Left lung (tissue), 4 donors: ENCODE measurements at regions not wholly inside any gene's neighbourhood (a gene's known extent, or its start where the extent isn't known, plus 50 kb on each side); places are given as distances from the start of the nearest gene placed in this dataset.
A peak's percentile ranks its signal among the peaks of the same experiment; 100 is the strongest.

Source experiments
- ATAC-seq: fragments of 200-7000 bp; cut with Tn5 transposase; one replicate; pipeline ENCODE4 v1.9.1; 2020; ENCODE audit warnings: moderate library complexity
- DNase-seq, 4 donors: peaks; one replicate each; pipeline ENCODE4 v3.0.0-alpha.2; 2013 to 2020
- H3K27ac ChIP-seq, 2 donors: fragments of 200-600 bp; sonication (generic) in 1 of 2; one replicate each; pipeline versions ENCODE4 v1.5.0 to v1.8.0; 2020 to 2021
- H3K27me3 ChIP-seq, 2 donors: fragments of 200-600 bp; sonication (generic) in 1 of 2; one replicate each; pipeline versions ENCODE4 v1.5.0 to v1.8.0; 2020 to 2021
- H3K36me3 ChIP-seq, 2 donors: fragments of 200-600 bp; sonication (generic) in 1 of 2; one replicate each; pipeline versions ENCODE4 v1.5.0 to v1.8.0; 2020 to 2021
- H3K4me1 ChIP-seq, 2 donors: fragments of 200-600 bp; one replicate each; pipeline ENCODE4 v1.8.0; 2021
- H3K4me3 ChIP-seq, 2 donors: fragments of 200-600 bp; sonication (generic) in 1 of 2; one replicate each; pipeline versions ENCODE4 v1.5.0 to v1.8.0; 2020 to 2021; ENCODE audit warnings: mild to moderate bottlenecking in 1 of 2
- H3K9me3 ChIP-seq, 2 donors: fragments of 200-600 bp; sonication (generic) in 1 of 2; one replicate each; pipeline versions ENCODE4 v1.5.0 to v1.8.0; 2020 to 2021
- CTCF ChIP-seq, 2 donors: fragments of 200-600 bp; sonication (generic) in 1 of 2; IDR thresholded peaks; one replicate each; pipeline versions ENCODE4 v1.5.0 to v1.8.0; 2021; ENCODE audit warnings: antibody characterized with exemption in 2 of 2
- intact Hi-C, 2 donors: fragments of 100-400 bp; cut with DNase I; formaldehyde crosslinking; loops; one replicate each; pipeline versions ENCODE4 v1.11.2 to v1.14.2; 2022
- donor health status: DM: no; HTN: yes; CAD: no.
- donor health status: DM: no; HTN: no; CAD: no.

DNA sequence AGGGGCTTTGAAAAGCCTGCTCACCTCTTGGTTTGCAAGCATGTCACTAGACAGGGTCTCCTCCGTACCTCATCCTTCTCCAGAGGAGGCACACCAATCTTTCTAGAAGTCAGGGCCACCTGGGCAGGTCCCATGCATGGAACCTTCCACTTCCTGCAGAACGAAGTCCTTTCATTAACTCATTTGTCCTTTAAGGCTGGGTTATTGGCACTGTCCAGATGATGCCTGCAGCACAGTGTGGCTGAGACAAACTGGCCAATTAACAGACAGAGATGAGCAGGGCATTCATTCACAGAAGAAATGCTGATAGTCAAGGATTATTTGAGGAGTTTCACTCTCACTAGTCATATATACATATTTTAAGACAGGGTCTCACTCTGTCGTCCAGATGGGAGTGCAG is 245.3 kb downstream of the TFCP2L1 start:
- Histone ChIP-seq H3K36me3 (no peaks in the 10 kb centered on the region), H3K27me3 (peaks cover 0 to 46% of the 10 kb centered on the region in 2 donors), H3K4me1 (no peaks in the 10 kb centered on the region), H3K27ac (no peak overlapping the region), H3K9me3 (no peaks in the 10 kb centered on the region), H3K4me3 (no peak overlapping the region)
- no peak for TF ChIP-seq CTCF (IDR thresholded peaks at IDR 0.05)
- ATAC-seq (no peak), DNase-seq (no peak)
- intact Hi-C loops, result no loop called here

DNA sequence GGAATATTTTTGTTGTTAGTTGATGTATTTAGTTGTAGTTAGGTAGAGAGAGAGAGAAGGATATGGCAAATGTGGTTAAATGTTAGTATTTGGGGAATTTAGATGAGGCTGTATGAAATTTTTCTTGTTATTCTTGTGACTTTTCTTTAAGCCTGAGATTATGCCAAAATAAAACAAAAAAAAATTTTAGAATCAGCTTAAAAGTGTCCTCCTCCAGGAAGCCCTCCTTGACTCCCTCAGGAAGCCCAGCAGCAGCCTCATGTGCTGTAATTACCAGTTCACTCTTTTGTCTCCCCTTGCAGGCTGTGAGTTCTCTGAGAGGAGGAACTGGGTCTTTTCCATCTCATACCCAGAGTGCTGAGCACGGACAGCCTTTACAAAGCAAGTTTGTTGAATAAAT is 243.5 kb downstream of the TFCP2L1 start:
- Histone ChIP-seq H3K27me3 (peaks cover 0 to 51% of the 10 kb centered on the region in 2 donors), H3K36me3 (no peaks in the 10 kb centered on the region), H3K4me1 (no peaks in the 10 kb centered on the region), H3K4me3 (no peak overlapping the region), H3K9me3 (no peaks in the 10 kb centered on the region), H3K27ac (no peak overlapping the region)
- ATAC-seq (no peak), DNase-seq (no peak)
- intact Hi-C loops, result no loop called here
- TF ChIP-seq CTCF (IDR thresholded peaks at IDR 0.05), result no peak

- Histone ChIP-seq H3K36me3 (no peaks in the 10 kb centered on the region), H3K27ac (no peak overlapping the region), H3K4me3 (no peak overlapping the region), H3K27me3 (peaks cover 0 to 48% of the 10 kb centered on the region in 2 donors), H3K9me3 (no peaks in the 10 kb centered on the region), H3K4me1 (no peaks in the 10 kb centered on the region)
- no peak for TF ChIP-seq CTCF (IDR thresholded peaks at IDR 0.05)
- DNase-seq, result no peak
- intact Hi-C loops, result no loop called here
- ATAC-seq, result no peak
Observed at GRCh38 chr2:121043061-121043826, 241.8 kb downstream of the TFCP2L1 start.

- Histone ChIP-seq H3K36me3 (no peaks in the 10 kb centered on the region), H3K27ac (no peak overlapping the region), H3K4me3 (no peak overlapping the region), H3K27me3 (peaks cover 0 to 46% of the 10 kb centered on the region in 2 donors), H3K4me1 (no peaks in the 10 kb centered on the region), H3K9me3 (no peaks in the 10 kb centered on the region)
- no peak for DNase-seq
- TF ChIP-seq CTCF (IDR thresholded peaks at IDR 0.05), result no peak
- ATAC-seq, result no peak
- intact Hi-C loops, result no loop called here
Observed at GRCh38 chr2:121043827-121044222, 241.2 kb downstream of the TFCP2L1 start.

GRCh38 chr2:121044412-121044811 is 240.6 kb downstream of the TFCP2L1 start:
- intact Hi-C loops, result no loop called here
- no peaks in the 10 kb centered on the region for H3K4me1 ChIP-seq
- DNase-seq, result no peak
- no peaks in the 10 kb centered on the region for H3K9me3 ChIP-seq
- H3K36me3 ChIP-seq, result no peaks in the 10 kb centered on the region
- H3K27ac ChIP-seq, result no peak overlapping the region
- ATAC-seq, result peak; percentile 30
- no peak overlapping the region for H3K4me3 ChIP-seq
- H3K27me3 ChIP-seq, result peaks cover 0 to 45% of the 10 kb centered on the region in 2 donors
- TF ChIP-seq CTCF (IDR thresholded peaks at IDR 0.05), result no peak
